HG03520 (cell line): ENCODE measurements at regions not wholly inside any gene's neighbourhood (a gene's known extent, or its start where the extent isn't known, plus 50 kb on each side); places are given as distances from the start of the nearest gene placed in this dataset.

Source experiments
- ATAC-seq: cut with Tn5 transposase; IDR thresholded peaks from one replicate; pipeline ENCODE4 v1.9.1; 2021; ENCODE audit warnings: mild to moderate bottlenecking, moderate library complexity; ENCODE audit not compliant: unreplicated experiment

DNA sequence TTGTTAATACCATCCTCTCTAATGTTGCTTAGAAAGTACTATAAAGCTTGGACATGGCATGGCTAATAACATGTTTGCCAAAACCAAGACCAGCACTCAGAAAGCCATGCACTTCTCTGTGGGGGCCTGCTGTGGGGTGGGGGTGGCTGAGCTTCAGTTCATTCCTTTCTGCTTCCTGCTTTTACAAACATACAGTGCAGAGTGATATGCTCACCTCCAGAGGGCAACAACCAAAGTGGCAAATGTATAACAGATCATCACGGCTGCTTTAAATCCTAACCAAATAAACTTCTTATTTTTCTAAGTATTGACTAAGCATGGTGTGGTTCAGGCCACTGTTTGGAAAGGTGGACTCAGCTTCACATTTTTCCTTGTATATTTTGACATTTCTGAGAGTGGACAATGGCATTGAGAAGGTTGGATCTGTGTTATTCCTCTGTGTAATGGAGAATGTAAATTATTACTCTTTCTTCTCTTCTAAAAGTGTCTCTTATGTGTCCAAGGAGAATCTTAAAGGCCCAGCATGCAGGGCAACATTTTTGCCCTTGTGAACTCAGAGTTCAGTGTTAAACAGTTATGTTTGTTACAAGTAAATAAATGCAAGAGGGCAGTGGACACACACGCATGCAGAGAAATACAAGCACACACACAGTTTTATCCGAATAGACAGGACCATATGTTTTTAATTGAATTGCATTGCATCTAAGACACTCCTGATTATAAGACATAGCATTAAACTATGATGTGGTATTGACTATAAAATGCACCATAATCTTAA is 186.1 kb downstream of the HERPUD2 start:
- ATAC-seq: no peak

DNA sequence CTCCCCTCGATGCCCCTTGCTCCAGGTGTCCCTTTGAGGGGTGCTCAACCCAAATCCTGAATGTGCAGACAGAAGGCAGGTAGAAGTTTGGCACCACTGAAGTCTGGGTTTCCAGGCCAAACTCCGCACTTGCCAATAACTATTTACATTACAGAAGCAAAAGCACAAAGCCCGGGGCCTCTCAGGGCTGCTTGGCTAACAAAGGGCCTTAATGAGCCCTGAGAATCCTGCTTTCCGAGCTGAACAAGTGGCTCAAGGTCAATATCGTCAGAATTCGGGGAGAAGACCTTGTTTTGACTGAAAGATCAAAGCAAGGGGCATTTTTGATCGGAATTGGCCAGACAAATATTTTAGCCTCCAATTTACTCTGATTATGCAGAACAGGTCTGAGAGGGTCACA is 189.9 kb downstream of the HERPUD2 start:
- ATAC-seq: no peak

DNA sequence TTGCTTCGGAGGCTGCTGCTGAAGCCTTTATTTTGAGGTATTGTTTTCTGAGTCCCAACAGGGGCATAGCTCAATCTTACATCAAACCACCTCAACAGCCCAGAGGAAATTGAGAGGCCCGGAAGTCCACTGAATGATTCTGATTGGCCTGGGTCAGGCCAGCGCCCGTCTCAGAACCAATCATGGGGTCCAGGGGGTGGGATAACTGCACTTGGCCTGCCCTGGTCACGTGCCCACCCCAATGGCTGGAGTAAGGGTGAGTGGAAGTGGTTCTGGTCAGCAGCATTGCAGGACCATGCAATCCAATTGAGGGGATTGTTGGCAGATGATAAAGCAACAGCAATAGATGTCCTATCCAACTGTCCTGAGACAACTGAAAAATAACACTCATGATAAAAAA is 190.6 kb downstream of the HERPUD2 start:
- ATAC-seq: no peak

GRCh38 chr7:35501681-35502080 is 193.3 kb downstream of the HERPUD2 start:
- no peak for ATAC-seq

DNA sequence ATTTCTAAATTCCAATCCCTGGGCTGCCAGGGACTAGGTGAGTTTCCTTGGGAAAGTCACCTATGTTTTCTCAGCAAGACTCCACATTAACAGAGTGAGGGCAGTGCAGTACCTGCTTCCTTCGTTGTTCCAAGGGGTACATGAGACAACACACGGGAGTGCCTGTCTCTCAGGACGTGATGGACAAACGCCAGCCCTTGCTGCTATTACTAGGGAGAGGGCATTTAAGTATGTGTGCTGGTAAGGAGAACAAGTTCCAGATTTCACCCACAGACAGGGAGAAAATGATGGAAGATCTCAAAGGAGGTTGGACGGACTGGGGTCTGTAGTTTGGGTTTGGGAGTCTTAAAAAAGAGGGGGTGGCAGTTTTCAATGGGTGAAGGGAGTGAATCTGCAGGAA is 195.7 kb downstream of the HERPUD2 start:
- no peak for ATAC-seq

DNA sequence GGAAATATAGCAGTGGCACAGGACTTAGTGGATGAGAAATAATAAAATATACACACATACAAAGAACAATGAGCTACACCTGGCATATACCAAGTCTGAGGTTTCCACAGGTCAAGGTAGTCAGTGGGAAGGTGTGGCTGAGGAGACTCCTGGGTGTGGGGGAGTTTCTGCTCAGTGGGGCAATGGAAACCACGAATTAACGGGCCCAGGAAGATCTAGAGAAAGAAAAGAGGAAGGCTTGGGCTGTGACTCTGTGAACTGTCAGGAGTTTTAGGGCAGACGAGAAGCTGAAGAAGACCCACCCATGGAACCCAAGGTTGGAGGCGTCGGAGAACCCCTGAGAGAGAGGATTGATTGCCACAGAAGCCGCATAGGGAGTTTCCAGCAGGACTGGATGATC is 196.5 kb downstream of the HERPUD2 start:
- no peak for ATAC-seq

DNA sequence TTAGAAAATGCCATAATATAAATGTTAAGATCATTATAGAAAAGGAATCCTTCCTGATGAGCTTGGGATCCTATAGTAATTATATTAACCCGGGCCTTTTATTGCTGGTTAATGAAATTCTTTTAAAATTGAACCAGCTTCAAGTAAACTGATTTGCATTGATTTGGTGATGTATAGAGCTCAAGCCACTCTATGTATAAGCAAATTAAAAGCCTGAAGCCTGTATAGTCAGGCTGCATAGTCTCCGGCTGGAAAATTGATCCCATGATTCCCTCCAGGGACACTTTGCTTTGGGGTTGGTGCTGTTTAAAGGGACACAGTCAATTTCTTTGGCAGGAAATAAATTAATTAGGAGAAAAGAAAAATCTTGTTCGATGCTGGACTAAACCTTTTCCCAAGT is 199.1 kb downstream of the HERPUD2 start:
- ATAC-seq: no peak

GRCh38 chr7:35495377-35495776 is 199.6 kb downstream of the HERPUD2 start:
- no peak for ATAC-seq

GRCh38 chr7:35494407-35494806 is 200.5 kb downstream of the HERPUD2 start:
- ATAC-seq: no peak

DNA sequence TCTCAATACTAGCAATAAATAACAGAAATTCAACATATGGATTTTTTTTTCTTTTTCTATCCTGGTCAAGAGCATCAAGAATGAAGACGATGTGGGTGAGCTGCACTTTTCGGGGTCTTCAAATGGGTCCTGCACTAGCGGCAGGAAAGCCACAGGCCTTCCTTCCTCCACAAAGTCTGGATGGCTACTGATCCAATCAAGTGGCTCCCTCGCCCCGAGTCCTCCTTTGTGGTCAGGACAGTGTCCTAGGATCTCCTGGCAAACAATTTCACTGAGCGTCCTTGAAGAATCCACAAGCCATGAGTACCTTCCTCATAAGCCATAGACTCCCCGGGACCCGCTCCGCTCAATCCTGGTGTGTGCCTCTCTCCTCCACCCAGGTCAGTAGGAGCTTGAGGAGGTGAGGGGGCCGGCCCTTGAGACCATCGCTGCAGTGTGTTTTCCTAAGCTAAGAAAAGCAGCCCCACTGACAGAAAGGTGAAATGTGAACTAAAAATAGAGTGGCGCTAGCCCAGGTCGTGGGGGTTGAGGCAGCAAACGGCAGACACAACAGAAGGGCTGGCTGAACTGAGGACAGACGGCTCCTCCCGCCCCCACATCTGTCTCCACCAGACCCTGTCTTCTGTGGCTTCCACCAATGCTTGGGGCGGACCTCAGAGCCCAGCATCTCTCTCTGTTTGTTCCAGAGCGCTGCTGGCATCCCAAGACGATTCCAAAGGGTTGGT is 202.3 kb downstream of the HERPUD2 start:
- no peak for ATAC-seq

DNA sequence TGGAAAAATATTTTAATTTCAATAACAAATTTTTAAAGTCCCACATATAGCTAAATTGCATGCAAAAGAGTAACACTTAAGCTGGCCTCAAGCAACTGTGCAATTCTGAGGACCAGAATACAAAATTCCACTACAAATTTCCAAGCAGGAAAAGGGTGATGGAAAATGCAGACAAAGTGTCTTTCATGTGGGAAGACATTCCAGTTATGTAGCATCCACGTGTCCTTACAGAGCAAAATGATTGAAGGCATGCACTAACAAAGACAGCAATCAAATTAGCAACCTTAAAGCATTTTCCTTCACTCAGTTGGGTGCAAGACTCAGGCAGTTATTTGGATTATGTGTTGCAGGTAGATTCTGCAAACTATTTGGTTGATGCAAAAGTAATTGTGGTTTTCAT is 203.7 kb downstream of the HERPUD2 start:
- no peak for ATAC-seq

GRCh38 chr7:35487841-35488240 is 207.1 kb downstream of the HERPUD2 start:
- no peak for ATAC-seq

- no peak for ATAC-seq
Measured at GRCh38 chr7:35487402-35487801, 207.5 kb downstream of the HERPUD2 start.

DNA sequence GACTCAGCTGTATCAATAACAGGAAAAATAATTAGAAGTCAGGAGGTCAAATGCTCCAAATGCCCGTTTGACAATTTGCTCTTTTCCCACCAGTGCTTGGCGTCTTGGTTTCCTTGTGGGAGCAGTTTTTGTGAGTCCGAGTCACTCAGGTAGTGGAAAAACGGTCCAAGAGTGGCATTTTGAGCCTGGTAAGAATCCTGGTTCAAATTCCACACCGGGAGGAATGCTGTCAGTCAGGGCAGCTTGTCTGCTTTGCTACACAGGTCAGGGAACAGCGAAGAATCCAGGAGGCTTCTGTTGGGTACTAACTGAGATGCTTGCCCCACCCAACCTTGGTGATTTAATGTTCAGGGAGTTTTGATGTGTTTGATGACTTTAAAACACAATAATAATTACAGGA is 209.5 kb downstream of the HERPUD2 start:
- ATAC-seq: no peak

- no peak for ATAC-seq
Measured at GRCh38 chr7:35483568-35483967, 211.4 kb downstream of the HERPUD2 start.

DNA sequence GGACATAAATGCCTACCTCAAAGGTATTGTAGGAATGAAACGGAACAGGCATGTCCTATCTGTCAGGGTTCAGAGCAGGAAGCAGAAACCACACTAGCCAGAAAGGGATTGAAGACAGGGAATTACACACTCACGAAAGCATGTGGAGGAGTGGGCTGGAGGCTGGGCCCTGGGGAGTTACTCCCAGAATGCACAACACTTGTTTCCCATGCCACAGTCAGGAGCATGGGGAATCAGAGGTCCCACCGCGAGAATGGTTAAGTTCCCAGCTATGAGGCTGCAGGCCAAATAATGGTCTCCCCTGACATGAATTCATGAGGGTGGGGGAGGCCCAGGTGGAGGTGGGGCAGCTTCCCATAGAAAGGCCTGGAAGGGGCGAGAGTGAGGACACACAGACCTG is 212.7 kb downstream of the HERPUD2 start:
- ATAC-seq: no peak

DNA sequence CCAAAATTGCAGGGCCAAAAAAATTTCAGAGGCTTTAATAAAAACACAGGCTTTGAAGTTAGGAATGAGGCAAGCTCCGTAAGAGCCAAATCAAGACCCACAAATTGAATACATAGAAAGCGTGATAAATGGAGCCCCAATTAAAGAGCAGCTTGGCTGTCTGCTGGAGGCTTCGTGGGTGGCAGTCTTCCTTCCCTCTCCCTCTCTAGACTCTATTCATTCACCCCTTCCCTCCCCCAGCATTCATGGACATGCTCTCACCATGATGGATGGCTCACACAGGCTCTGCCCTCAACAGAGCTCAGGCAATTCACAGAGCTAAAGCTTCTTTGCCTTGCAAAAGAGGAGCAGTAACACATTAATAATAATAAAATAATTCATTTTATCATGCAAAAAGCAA is 214.1 kb downstream of the HERPUD2 start:
- no peak for ATAC-seq

GRCh38 chr7:35477609-35478008 is 217.3 kb downstream of the HERPUD2 start:
- ATAC-seq: no peak

- ATAC-seq: no peak
Measured at GRCh38 chr7:35474100-35474499, 220.2 kb upstream of the TBX20 start.

DNA sequence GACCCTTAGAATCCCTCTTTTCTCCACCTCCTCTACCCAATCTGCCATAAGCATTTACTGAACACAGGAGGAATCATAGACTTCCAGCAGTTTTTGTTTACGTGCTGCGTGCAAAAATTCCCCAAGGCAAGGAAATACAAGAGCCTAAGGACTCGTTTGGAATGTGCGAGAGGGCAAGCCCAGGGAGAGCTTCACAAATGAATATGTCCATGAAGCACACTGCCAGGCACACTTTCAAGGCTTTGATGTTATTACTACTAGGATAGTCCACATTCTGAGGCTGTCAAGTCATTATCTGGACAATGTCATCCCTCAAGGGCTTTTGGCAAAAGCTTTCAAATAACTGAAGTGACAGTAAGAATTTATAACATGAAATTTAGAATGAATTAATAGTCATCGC is 214.7 kb upstream of the TBX20 start:
- no peak for ATAC-seq

DNA sequence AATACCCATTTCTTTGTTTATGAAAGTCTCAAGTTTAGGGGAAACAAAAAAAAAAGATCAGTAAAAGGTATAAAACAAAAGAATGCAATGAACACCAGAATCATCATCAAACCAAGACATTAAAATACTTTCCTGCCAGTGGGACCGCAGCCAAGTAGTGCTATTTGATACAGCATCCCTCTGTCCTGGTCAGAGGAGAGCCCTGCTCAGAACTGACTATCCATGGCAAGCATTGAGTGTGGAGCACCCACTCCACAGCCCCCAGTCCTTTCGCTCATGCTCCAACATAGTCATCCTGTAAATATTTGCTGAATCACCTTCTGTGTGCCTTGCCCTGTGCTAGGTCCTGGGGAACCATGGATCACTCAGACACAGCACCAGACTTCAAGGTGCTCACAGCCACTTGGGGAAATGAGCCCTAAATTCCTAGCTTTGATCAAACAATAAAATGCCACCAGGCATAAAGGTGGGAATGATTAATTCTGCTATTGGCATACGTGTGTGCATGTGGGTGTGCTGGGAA is 213.6 kb upstream of the TBX20 start:
- ATAC-seq: no peak

GRCh38 chr7:35465791-35466336 is 212.0 kb upstream of the TBX20 start:
- no peak for ATAC-seq
